OCI-LY3 (cell line): ENCODE measurements at regions not wholly inside any gene's neighbourhood (a gene's known extent, or its start where the extent isn't known, plus 50 kb on each side); places are given as distances from the start of the nearest gene placed in this dataset.

Experiments
- EZH2phosphoT487 ChIP-seq: fragments of 200-600 bp; shearing (Covaris generic); IDR thresholded peaks from 2 replicates; pipeline ENCODE4 v1.6.1; 2018; ENCODE audit warnings: antibody characterized with exemption, mixed run types, low read depth
- TF ChIP-seq, protein P1 (sequence below): fragments of 200-600, 300-600 bp; sonication (generic); IDR thresholded peaks from 2 replicates; pipeline ENCODE4 v1.5.1; 2014; ENCODE audit warnings: antibody characterized with exemption, low read length, low read depth

DNA sequence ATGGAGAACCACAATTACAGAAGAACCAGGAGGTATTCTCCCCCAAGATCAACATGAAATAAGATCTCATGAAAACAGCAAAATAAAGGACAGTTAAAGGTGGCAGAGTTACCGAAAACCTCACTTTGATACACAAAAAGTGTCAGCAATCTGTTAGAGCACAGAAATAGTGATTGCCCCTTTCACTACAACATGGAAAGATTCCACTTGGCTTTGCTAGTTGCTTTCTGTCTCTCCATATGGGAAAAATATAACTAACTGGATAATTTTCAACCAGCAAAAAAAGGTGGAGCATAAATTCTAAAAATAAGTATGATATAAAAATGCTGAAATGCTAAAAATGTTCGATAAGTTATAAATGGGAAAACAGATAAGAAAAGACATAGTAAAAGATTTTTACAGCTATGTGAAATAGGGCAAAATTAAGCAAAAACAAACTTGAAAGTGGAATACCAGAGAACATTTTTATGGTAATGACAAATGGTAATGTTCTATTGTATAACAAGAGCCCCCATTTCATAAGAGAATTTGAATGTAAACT, 90.2 kb downstream of the GPR85 start:
- TF ChIP-seq, protein P1, sequence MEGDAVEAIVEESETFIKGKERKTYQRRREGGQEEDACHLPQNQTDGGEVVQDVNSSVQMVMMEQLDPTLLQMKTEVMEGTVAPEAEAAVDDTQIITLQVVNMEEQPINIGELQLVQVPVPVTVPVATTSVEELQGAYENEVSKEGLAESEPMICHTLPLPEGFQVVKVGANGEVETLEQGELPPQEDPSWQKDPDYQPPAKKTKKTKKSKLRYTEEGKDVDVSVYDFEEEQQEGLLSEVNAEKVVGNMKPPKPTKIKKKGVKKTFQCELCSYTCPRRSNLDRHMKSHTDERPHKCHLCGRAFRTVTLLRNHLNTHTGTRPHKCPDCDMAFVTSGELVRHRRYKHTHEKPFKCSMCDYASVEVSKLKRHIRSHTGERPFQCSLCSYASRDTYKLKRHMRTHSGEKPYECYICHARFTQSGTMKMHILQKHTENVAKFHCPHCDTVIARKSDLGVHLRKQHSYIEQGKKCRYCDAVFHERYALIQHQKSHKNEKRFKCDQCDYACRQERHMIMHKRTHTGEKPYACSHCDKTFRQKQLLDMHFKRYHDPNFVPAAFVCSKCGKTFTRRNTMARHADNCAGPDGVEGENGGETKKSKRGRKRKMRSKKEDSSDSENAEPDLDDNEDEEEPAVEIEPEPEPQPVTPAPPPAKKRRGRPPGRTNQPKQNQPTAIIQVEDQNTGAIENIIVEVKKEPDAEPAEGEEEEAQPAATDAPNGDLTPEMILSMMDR: no peak
- no peak for TF ChIP-seq EZH2phosphoT487
